ENCODE measurements at regions not wholly inside any gene's neighbourhood (a gene's known extent, or its start where the extent isn't known, plus 50 kb on each side); places are given as distances from the start of the nearest gene placed in this dataset.

GRCh38 chr1:14184454-14184853, 414.0 kb upstream of the KAZN start:
- TF ChIP-seq CTCF (IDR thresholded peaks at IDR 0.05; ENCODE audit: extremely low read depth in 1 of 2, insufficient read depth in 1 of 2, low read depth in 1 of 2, low read length in 2 of 2) (no peak), POLR2A (IDR thresholded peaks at IDR 0.05; ENCODE audit: low read depth, low read length) (no peak), JUN (IDR thresholded peaks at IDR 0.05; ENCODE audit: borderline replicate concordance, insufficient read depth, insufficient read length, low read depth) (no peak), EZH2 (IDR thresholded peaks at IDR 0.05; ENCODE audit: borderline replicate concordance, low read depth, low read length, severe bottlenecking) (no peak), POLR2AphosphoS5 (IDR thresholded peaks at IDR 0.05; ENCODE audit: insufficient read depth, low read depth, low read length) (no peak), GATA2 (IDR thresholded peaks at IDR 0.05; ENCODE audit: insufficient read depth, insufficient read length, low read depth, low read length) (no peak), MYC (IDR thresholded peaks at IDR 0.05; ENCODE audit: low read depth, low read length) (no peak), MAX (IDR thresholded peaks at IDR 0.05; ENCODE audit: insufficient read depth, insufficient read length) (no peak), FOS (IDR thresholded peaks at IDR 0.05; ENCODE audit: borderline replicate concordance, insufficient read depth, low read length) (no peak)
